ENCODE measurements at regions not wholly inside any gene's neighbourhood (a gene's known extent, or its start where the extent isn't known, plus 50 kb on each side); places are given as distances from the start of the nearest gene placed in this dataset.

DNA sequence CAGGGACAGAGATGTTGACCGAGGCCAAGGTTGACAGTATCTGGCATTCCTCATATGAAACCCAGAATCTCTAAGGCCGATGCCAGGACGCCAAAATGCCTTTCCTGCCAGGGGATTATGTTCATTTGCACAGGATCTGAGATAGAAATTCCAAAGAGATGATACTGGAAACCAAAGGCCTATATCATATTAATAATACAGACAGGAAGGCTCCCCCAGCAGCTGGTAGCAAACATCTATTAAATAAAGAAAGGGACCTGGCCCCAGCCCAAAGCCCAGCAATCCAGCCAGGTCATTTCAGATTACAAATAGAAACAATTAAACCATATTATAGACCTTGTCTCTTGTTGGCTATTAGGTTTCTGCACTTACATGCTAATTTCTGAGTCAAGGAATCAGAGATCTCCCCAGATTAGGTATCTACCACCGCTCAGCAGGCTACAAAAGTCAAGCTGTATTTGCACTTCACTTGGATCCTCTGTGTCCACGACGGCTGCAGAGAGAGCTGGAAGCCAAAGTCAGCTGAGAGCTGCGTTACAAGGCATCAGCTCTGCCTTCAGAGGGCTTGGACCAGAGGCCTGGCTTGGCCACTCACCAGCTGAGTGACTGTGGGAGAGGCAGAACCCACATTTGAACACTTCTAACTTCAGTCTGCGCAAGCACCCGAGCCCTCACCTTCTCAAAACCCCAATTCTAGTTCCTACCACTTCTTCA lies 269.3 kb upstream of the SIX2 start:
- no peak overlapping the region for H3K4me2 ChIP-seq (ENCODE audit: low read length, poor library complexity, severe bottlenecking)
- no peak for DNase-seq
- peak overlapping the region; percentile 27 for H2AK5ac ChIP-seq (ENCODE audit: low read length, severe bottlenecking)
- 68% methylated on average over 7 of the region's 9 CpGs for WGBS
- H3K9ac ChIP-seq (ENCODE audit: low read length): no peak overlapping the region
- no peak overlapping the region for H3K23ac ChIP-seq (ENCODE audit: low read length in 2 of 2)
- H3K4ac ChIP-seq (ENCODE audit: low read depth in 1 of 2, low read length in 2 of 2): no peak overlapping the region
- H3K18ac ChIP-seq (ENCODE audit: low read depth in 1 of 2, low read length in 2 of 2): peak overlapping the region in 1 of 2 experiments; percentile 16
- H4K8ac ChIP-seq (ENCODE audit: low read length): no peak overlapping the region
- no peak overlapping the region for H2BK12ac ChIP-seq (ENCODE audit: low read length in 2 of 2)
- no peak overlapping the region for H3K27ac ChIP-seq (ENCODE audit: low read length, poor library complexity, severe bottlenecking)
- H3K27me3 ChIP-seq (ENCODE audit: control insufficient read depth in 1 of 2, insufficient read depth in 1 of 2, low read length in 2 of 2): peaks cover 0 to 7% of the 10 kb centered on the region in 2 experiments
- H3K4me3 ChIP-seq (ENCODE audit: insufficient read depth in 1 of 2, low read depth in 1 of 2, low read length in 2 of 2): no peak overlapping the region
- H2BK15ac ChIP-seq (ENCODE audit: low read depth, poor library complexity, severe bottlenecking): no peak overlapping the region
- H2AFZ ChIP-seq (ENCODE audit: low read depth, low read length): no peak overlapping the region
- no peaks in the 10 kb centered on the region for H3K79me1 ChIP-seq (replicated peaks; ENCODE audit: low read length, poor library complexity, severe bottlenecking)
- no peak overlapping the region for H2BK120ac ChIP-seq (ENCODE audit: low read depth, low read length)
- no peak overlapping the region for H3K14ac ChIP-seq (ENCODE audit: low read length in 2 of 2)
- no peaks in the 10 kb centered on the region for H3K9me3 ChIP-seq (ENCODE audit: control insufficient read depth, low read length)
- H3K4me1 ChIP-seq (ENCODE audit: control insufficient read depth, insufficient read depth, low read depth, low read length): peaks cover 8% of the 10 kb centered on the region
- no peak overlapping the region for H2BK5ac ChIP-seq (ENCODE audit: low read depth, low read length, poor library complexity, severe bottlenecking)
- no peaks in the 10 kb centered on the region for H3K36me3 ChIP-seq (ENCODE audit: control insufficient read depth in 1 of 2, insufficient read depth in 2 of 2, low read depth in 1 of 2, low read length in 2 of 2)
- H4K91ac ChIP-seq (ENCODE audit: low read length): no peak overlapping the region

GRCh38 chr2:45276914-45277313 lies 267.7 kb upstream of the SIX2 start:
- no peak overlapping the region for H3K27ac ChIP-seq (ENCODE audit: low read length, poor library complexity, severe bottlenecking)
- 69% methylated on average over 4 of the region's 4 CpGs for WGBS
- no peak overlapping the region for H4K8ac ChIP-seq (ENCODE audit: low read length)
- H3K4me3 ChIP-seq (ENCODE audit: insufficient read depth in 1 of 2, low read depth in 1 of 2, low read length in 2 of 2): no peak overlapping the region
- H3K36me3 ChIP-seq (ENCODE audit: control insufficient read depth in 1 of 2, insufficient read depth in 2 of 2, low read depth in 1 of 2, low read length in 2 of 2): no peaks in the 10 kb centered on the region
- H3K79me1 ChIP-seq (replicated peaks; ENCODE audit: low read length, poor library complexity, severe bottlenecking): no peaks in the 10 kb centered on the region
- H2BK15ac ChIP-seq (ENCODE audit: low read depth, poor library complexity, severe bottlenecking): no peak overlapping the region
- no peak overlapping the region for H4K91ac ChIP-seq (ENCODE audit: low read length)
- H2AK5ac ChIP-seq (ENCODE audit: low read length, severe bottlenecking): no peak overlapping the region
- no peak overlapping the region for H3K23ac ChIP-seq (ENCODE audit: low read length in 2 of 2)
- H2BK120ac ChIP-seq (ENCODE audit: low read depth, low read length): no peak overlapping the region
- DNase-seq: no peak
- H3K9ac ChIP-seq (ENCODE audit: low read length): no peak overlapping the region
- peaks cover 0 to 12% of the 10 kb centered on the region in 2 experiments for H3K27me3 ChIP-seq (ENCODE audit: control insufficient read depth in 1 of 2, insufficient read depth in 1 of 2, low read length in 2 of 2)
- no peak overlapping the region for H3K18ac ChIP-seq (ENCODE audit: low read depth in 1 of 2, low read length in 2 of 2)
- H2BK5ac ChIP-seq (ENCODE audit: low read depth, low read length, poor library complexity, severe bottlenecking): no peak overlapping the region
- no peak overlapping the region for H3K4ac ChIP-seq (ENCODE audit: low read depth in 1 of 2, low read length in 2 of 2)
- H3K14ac ChIP-seq (ENCODE audit: low read length in 2 of 2): no peak overlapping the region
- H3K4me2 ChIP-seq (ENCODE audit: low read length, poor library complexity, severe bottlenecking): no peak overlapping the region
- no peaks in the 10 kb centered on the region for H3K9me3 ChIP-seq (ENCODE audit: control insufficient read depth, low read length)
- H2BK12ac ChIP-seq (ENCODE audit: low read length in 2 of 2): no peak overlapping the region
- H3K4me1 ChIP-seq (ENCODE audit: control insufficient read depth, insufficient read depth, low read depth, low read length): peaks cover 8% of the 10 kb centered on the region
- no peak overlapping the region for H2AFZ ChIP-seq (ENCODE audit: low read depth, low read length)

DNA sequence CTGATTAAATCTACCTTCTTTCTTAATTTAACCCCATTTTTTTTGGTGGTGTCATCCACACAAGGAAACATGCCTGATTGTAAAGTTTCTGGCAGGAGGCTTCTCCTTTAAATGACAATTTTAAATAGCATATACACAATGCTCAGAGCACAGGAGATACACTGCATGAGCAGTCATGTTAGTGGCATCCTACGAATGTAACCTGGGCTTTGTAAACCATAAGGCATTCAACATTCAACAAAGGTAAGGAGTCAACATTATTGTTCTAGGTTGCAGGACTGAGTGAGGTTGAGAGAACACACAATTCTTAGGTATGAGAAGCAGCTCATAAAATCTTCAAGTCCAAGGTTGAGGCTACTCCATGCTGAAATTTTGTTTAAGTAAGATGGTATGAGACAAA lies 266.6 kb upstream of the SIX2 start:
- H3K27me3 ChIP-seq (ENCODE audit: control insufficient read depth in 1 of 2, insufficient read depth in 1 of 2, low read length in 2 of 2): peaks cover 0 to 5% of the 10 kb centered on the region in 2 experiments
- no peak overlapping the region for H2AFZ ChIP-seq (ENCODE audit: low read depth, low read length)
- H2BK5ac ChIP-seq (ENCODE audit: low read depth, low read length, poor library complexity, severe bottlenecking): no peak overlapping the region
- H4K8ac ChIP-seq (ENCODE audit: low read length): no peak overlapping the region
- peak overlapping the region; percentile 39 for H2AK5ac ChIP-seq (ENCODE audit: low read length, severe bottlenecking)
- H3K9ac ChIP-seq (ENCODE audit: low read length): no peak overlapping the region
- H3K4me1 ChIP-seq (ENCODE audit: control insufficient read depth, insufficient read depth, low read depth, low read length): peaks cover 8% of the 10 kb centered on the region
- no peak overlapping the region for H4K91ac ChIP-seq (ENCODE audit: low read length)
- no peak overlapping the region for H3K4me2 ChIP-seq (ENCODE audit: low read length, poor library complexity, severe bottlenecking)
- H2BK120ac ChIP-seq (ENCODE audit: low read depth, low read length): no peak overlapping the region
- H3K14ac ChIP-seq (ENCODE audit: low read length in 2 of 2): no peak overlapping the region
- H3K36me3 ChIP-seq (ENCODE audit: control insufficient read depth in 1 of 2, insufficient read depth in 2 of 2, low read depth in 1 of 2, low read length in 2 of 2): no peaks in the 10 kb centered on the region
- H3K79me1 ChIP-seq (replicated peaks; ENCODE audit: low read length, poor library complexity, severe bottlenecking): no peaks in the 10 kb centered on the region
- H3K4ac ChIP-seq (ENCODE audit: low read depth in 1 of 2, low read length in 2 of 2): no peak overlapping the region
- no peak overlapping the region for H3K4me3 ChIP-seq (ENCODE audit: insufficient read depth in 1 of 2, low read depth in 1 of 2, low read length in 2 of 2)
- no peak overlapping the region for H3K27ac ChIP-seq (ENCODE audit: low read length, poor library complexity, severe bottlenecking)
- WGBS: 100% methylated on average over 1 of the region's 1 CpG
- DNase-seq: no peak
- no peaks in the 10 kb centered on the region for H3K9me3 ChIP-seq (ENCODE audit: control insufficient read depth, low read length)
- H3K23ac ChIP-seq (ENCODE audit: low read length in 2 of 2): no peak overlapping the region
- no peak overlapping the region for H3K18ac ChIP-seq (ENCODE audit: low read depth in 1 of 2, low read length in 2 of 2)
- no peak overlapping the region for H2BK12ac ChIP-seq (ENCODE audit: low read length in 2 of 2)
- no peak overlapping the region for H2BK15ac ChIP-seq (ENCODE audit: low read depth, poor library complexity, severe bottlenecking)

DNA sequence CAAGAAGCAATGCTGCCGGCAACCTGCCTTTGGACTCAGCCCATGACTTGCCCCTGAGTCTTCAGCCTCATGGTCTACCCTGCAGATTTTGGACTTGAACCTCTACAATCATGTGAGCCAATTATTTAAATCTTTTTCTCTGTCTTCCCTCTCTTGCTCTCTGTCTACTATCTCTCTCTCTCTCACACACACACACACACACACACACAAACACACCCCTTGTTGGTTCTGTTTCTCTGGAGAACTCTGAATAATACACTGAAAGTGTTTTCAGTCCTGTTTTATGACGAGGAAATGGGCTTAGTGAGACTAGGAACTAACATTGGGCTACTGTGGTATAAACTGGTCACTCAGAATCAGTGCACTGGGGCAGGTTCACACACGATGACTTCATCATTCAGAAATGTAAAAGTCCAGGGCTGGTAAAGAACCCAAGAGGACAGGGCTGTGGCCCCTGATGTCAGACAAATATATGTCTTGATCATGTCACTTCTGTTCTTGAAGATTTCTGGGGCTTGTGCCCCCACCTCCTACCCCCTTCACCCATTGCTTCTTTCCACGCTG lies 266.1 kb upstream of the SIX2 start:
- H3K14ac ChIP-seq (ENCODE audit: low read length in 2 of 2): no peak overlapping the region
- no peak overlapping the region for H3K23ac ChIP-seq (ENCODE audit: low read length in 2 of 2)
- no peaks in the 10 kb centered on the region for H3K9me3 ChIP-seq (ENCODE audit: control insufficient read depth, low read length)
- no peaks in the 10 kb centered on the region for H3K79me1 ChIP-seq (replicated peaks; ENCODE audit: low read length, poor library complexity, severe bottlenecking)
- H2BK5ac ChIP-seq (ENCODE audit: low read depth, low read length, poor library complexity, severe bottlenecking): no peak overlapping the region
- no peak overlapping the region for H2BK15ac ChIP-seq (ENCODE audit: low read depth, poor library complexity, severe bottlenecking)
- no peak overlapping the region for H4K8ac ChIP-seq (ENCODE audit: low read length)
- H3K9ac ChIP-seq (ENCODE audit: low read length): no peak overlapping the region
- H3K4ac ChIP-seq (ENCODE audit: low read depth in 1 of 2, low read length in 2 of 2): no peak overlapping the region
- H2AK5ac ChIP-seq (ENCODE audit: low read length, severe bottlenecking): no peak overlapping the region
- no peak overlapping the region for H3K4me2 ChIP-seq (ENCODE audit: low read length, poor library complexity, severe bottlenecking)
- no peak overlapping the region for H3K27ac ChIP-seq (ENCODE audit: low read length, poor library complexity, severe bottlenecking)
- H2BK12ac ChIP-seq (ENCODE audit: low read length in 2 of 2): no peak overlapping the region
- H3K27me3 ChIP-seq (ENCODE audit: control insufficient read depth in 1 of 2, insufficient read depth in 1 of 2, low read length in 2 of 2): peaks cover 0 to 10% of the 10 kb centered on the region in 2 experiments
- DNase-seq: peak; percentile 46
- H3K4me1 ChIP-seq (ENCODE audit: control insufficient read depth, insufficient read depth, low read depth, low read length): peaks cover 8% of the 10 kb centered on the region
- H4K91ac ChIP-seq (ENCODE audit: low read length): no peak overlapping the region
- WGBS: 54% methylated on average over 4 of the region's 4 CpGs
- H2BK120ac ChIP-seq (ENCODE audit: low read depth, low read length): no peak overlapping the region
- H3K36me3 ChIP-seq (ENCODE audit: control insufficient read depth in 1 of 2, insufficient read depth in 2 of 2, low read depth in 1 of 2, low read length in 2 of 2): no peaks in the 10 kb centered on the region
- H2AFZ ChIP-seq (ENCODE audit: low read depth, low read length): no peak overlapping the region
- no peak overlapping the region for H3K18ac ChIP-seq (ENCODE audit: low read depth in 1 of 2, low read length in 2 of 2)
- no peak overlapping the region for H3K4me3 ChIP-seq (ENCODE audit: insufficient read depth in 1 of 2, low read depth in 1 of 2, low read length in 2 of 2)
